ENCODE measurements at regions not wholly inside any gene's neighbourhood (a gene's known extent, or its start where the extent isn't known, plus 50 kb on each side); places are given as distances from the start of the nearest gene placed in this dataset.

DNA sequence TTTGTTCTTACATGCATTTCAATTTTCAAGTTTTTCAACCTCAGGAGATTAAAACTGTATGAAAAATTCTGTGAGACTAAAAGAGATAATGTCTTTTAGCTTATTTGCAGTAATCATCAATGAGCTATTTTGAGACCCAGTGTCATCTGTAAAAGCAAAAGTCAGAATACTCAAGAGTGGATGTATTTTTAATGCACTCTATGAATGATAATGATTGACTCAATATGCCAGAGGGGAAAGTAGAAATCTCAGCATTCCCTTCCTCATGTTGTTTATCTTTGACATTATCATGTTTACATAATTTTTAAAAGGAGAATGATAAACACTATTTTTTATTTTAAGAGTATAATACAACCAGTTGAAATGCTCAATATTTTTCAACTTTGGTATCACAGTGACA lies 162.1 kb downstream of the MMUT start:
- H4K20me1 ChIP-seq (ENCODE audit: insufficient read depth, low read length), result no peaks in the 10 kb centered on the region
- no peaks in the 10 kb centered on the region for H3K9me2 ChIP-seq (ENCODE audit: low read depth, low read length)
- no peaks in the 10 kb centered on the region for H3K4me1 ChIP-seq (ENCODE audit: insufficient read depth, low read length, severe bottlenecking)
- H3K9ac ChIP-seq (ENCODE audit: low read length), result no peak overlapping the region
- no peak overlapping the region for H3K4me3 ChIP-seq (ENCODE audit: low read depth, low read length, poor library complexity, severe bottlenecking)
- no peaks in the 10 kb centered on the region for H3F3A ChIP-seq (ENCODE audit: insufficient read depth, low read length)
- no peaks in the 10 kb centered on the region for H3K36me3 ChIP-seq (ENCODE audit: insufficient read depth, low read length)
- no peaks in the 10 kb centered on the region for H3K79me2 ChIP-seq (ENCODE audit: insufficient read depth, low read length)
- H3K9me3 ChIP-seq (ENCODE audit: low read length), result no peaks in the 10 kb centered on the region
- no peak overlapping the region for H3K4me2 ChIP-seq (ENCODE audit: low read length)
- no peak overlapping the region for H3K27ac ChIP-seq (ENCODE audit: low read depth, low read length, poor library complexity, severe bottlenecking)
- no peak for TF ChIP-seq EZH2 (IDR thresholded peaks at IDR 0.05; ENCODE audit: borderline replicate concordance, low read length)
- TF ChIP-seq, protein P1, sequence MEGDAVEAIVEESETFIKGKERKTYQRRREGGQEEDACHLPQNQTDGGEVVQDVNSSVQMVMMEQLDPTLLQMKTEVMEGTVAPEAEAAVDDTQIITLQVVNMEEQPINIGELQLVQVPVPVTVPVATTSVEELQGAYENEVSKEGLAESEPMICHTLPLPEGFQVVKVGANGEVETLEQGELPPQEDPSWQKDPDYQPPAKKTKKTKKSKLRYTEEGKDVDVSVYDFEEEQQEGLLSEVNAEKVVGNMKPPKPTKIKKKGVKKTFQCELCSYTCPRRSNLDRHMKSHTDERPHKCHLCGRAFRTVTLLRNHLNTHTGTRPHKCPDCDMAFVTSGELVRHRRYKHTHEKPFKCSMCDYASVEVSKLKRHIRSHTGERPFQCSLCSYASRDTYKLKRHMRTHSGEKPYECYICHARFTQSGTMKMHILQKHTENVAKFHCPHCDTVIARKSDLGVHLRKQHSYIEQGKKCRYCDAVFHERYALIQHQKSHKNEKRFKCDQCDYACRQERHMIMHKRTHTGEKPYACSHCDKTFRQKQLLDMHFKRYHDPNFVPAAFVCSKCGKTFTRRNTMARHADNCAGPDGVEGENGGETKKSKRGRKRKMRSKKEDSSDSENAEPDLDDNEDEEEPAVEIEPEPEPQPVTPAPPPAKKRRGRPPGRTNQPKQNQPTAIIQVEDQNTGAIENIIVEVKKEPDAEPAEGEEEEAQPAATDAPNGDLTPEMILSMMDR (IDR thresholded peaks at IDR 0.05; ENCODE audit: low read length), result no peak
- H3K27me3 ChIP-seq (ENCODE audit: insufficient read depth, low read length), result no peaks in the 10 kb centered on the region
- H2AFZ ChIP-seq (ENCODE audit: low read length), result no peak overlapping the region

DNA sequence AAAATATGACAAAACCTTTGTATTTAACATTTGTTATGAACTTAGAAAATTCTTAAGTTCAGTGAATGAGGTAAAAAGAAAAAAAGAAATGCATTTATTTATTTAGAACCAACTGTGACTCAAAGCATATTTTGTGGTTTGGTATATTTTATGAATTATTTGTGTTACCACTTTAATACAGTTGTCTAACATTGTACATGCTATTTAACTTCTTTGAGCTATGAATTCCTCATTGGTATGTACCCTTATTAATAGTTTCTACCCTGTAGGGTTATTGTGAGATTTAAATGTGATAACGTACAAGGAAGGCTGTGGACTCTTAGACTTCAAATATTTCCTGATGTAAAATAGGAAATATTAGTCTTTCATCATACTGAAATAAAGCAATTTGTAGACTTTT lies 162.6 kb downstream of the MMUT start:
- Histone ChIP-seq H3K4me1 (ENCODE audit: insufficient read depth, low read length, severe bottlenecking) (no peaks in the 10 kb centered on the region), H4K20me1 (ENCODE audit: insufficient read depth, low read length) (no peaks in the 10 kb centered on the region), H3K9me2 (ENCODE audit: low read depth, low read length) (no peaks in the 10 kb centered on the region), H3K9me3 (ENCODE audit: low read length) (no peaks in the 10 kb centered on the region), H2AFZ (ENCODE audit: low read length) (no peak overlapping the region), H3K27ac (ENCODE audit: low read depth, low read length, poor library complexity, severe bottlenecking) (no peak overlapping the region), H3K27me3 (ENCODE audit: insufficient read depth, low read length) (no peaks in the 10 kb centered on the region), H3K9ac (ENCODE audit: low read length) (no peak overlapping the region), H3K4me2 (ENCODE audit: low read length) (no peak overlapping the region), H3K79me2 (ENCODE audit: insufficient read depth, low read length) (no peaks in the 10 kb centered on the region), H3K36me3 (ENCODE audit: insufficient read depth, low read length) (no peaks in the 10 kb centered on the region), H3K4me3 (ENCODE audit: low read depth, low read length, poor library complexity, severe bottlenecking) (no peak overlapping the region), H3F3A (ENCODE audit: insufficient read depth, low read length) (no peaks in the 10 kb centered on the region)
- TF ChIP-seq, protein P1 (IDR thresholded peaks at IDR 0.05; ENCODE audit: low read length), result no peak
- TF ChIP-seq EZH2 (IDR thresholded peaks at IDR 0.05; ENCODE audit: borderline replicate concordance, low read length), result no peak

DNA sequence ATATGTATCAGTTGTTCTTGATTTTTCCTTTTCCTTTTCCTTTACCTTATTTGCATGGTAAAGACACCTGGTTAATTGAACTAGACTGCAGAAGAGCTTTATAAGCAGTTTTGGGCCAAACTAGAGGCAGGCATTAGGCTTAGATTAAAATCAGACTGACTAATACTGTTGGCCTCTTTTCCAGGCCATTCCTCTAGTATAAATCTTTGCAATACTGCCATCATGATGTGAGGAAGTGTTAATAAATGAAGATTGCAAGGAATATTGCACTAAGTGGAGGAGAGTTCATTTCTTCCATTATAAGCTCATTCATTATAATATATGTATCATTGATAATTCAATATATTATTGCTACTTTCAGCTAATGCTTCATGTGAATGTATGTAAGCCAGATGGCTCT lies 163.8 kb downstream of the MMUT start:
- Histone ChIP-seq H3K79me2 (ENCODE audit: insufficient read depth, low read length) (no peaks in the 10 kb centered on the region), H3K4me3 (ENCODE audit: low read depth, low read length, poor library complexity, severe bottlenecking) (no peak overlapping the region), H3K4me2 (ENCODE audit: low read length) (no peak overlapping the region), H3K9ac (ENCODE audit: low read length) (no peak overlapping the region), H3K27ac (ENCODE audit: low read depth, low read length, poor library complexity, severe bottlenecking) (no peak overlapping the region), H3K4me1 (ENCODE audit: insufficient read depth, low read length, severe bottlenecking) (no peaks in the 10 kb centered on the region), H3K9me3 (ENCODE audit: low read length) (no peaks in the 10 kb centered on the region), H3K9me2 (ENCODE audit: low read depth, low read length) (no peaks in the 10 kb centered on the region), H3K27me3 (ENCODE audit: insufficient read depth, low read length) (no peaks in the 10 kb centered on the region), H2AFZ (ENCODE audit: low read length) (no peak overlapping the region), H3F3A (ENCODE audit: insufficient read depth, low read length) (no peaks in the 10 kb centered on the region), H3K36me3 (ENCODE audit: insufficient read depth, low read length) (no peaks in the 10 kb centered on the region), H4K20me1 (ENCODE audit: insufficient read depth, low read length) (no peaks in the 10 kb centered on the region)
- TF ChIP-seq, protein P1 (IDR thresholded peaks at IDR 0.05; ENCODE audit: low read length), result no peak
- no peak for TF ChIP-seq EZH2 (IDR thresholded peaks at IDR 0.05; ENCODE audit: borderline replicate concordance, low read length)

Measured in OCI-LY1 (cell line).